RKO (cell line): ENCODE measurements at regions not wholly inside any gene's neighbourhood (a gene's known extent, or its start where the extent isn't known, plus 50 kb on each side); places are given as distances from the start of the nearest gene placed in this dataset.
"Not testable (repeated sequence)": the region's sequence is repeated elsewhere in the genome, so short reads cannot be mapped to it uniquely, and the experiment has no call there.

Experiments used
- DNase-seq: peaks from one replicate; pipeline ENCODE4 v3.0.0-alpha.2; 2016; ENCODE audit warnings: low spot score

- DNase-seq = not testable (repeated sequence)
These were observed 667.7 kb downstream of the FAM133A start for GRCh38 chrX:94341730-94342129.

GRCh38 chrX:94361241-94361640 is 687.2 kb downstream of the FAM133A start:
- DNase-seq = no peak

GRCh38 chrX:94365736-94366135 is 691.7 kb downstream of the FAM133A start:
- DNase-seq = no peak

- no peak for DNase-seq
These were observed 692.6 kb downstream of the FAM133A start for GRCh38 chrX:94366616-94367015.

GRCh38 chrX:94389044-94389443 is 715.0 kb downstream of the FAM133A start:
- DNase-seq = no peak

GRCh38 chrX:94400488-94400887 is 726.5 kb downstream of the FAM133A start:
- DNase-seq = no peak

- no peak for DNase-seq
These were observed 727.4 kb downstream of the FAM133A start for GRCh38 chrX:94401426-94401825.

GRCh38 chrX:94414746-94415145 is 740.7 kb downstream of the FAM133A start:
- DNase-seq = no peak

- DNase-seq = no peak
These were observed 744.1 kb downstream of the FAM133A start for GRCh38 chrX:94418065-94418464.

GRCh38 chrX:94424456-94424855 is 750.5 kb downstream of the FAM133A start:
- DNase-seq = no peak

GRCh38 chrX:94430091-94430490 is 756.1 kb downstream of the FAM133A start:
- no peak for DNase-seq

- DNase-seq = no peak
These were observed 761.8 kb downstream of the FAM133A start for GRCh38 chrX:94435799-94436198.

- no peak for DNase-seq
These were observed 780.2 kb downstream of the FAM133A start for GRCh38 chrX:94454159-94454558.

- no peak for DNase-seq
These were observed 780.6 kb downstream of the FAM133A start for GRCh38 chrX:94454606-94455005.

GRCh38 chrX:94455782-94456181 is 781.8 kb downstream of the FAM133A start:
- no peak for DNase-seq

- no peak for DNase-seq
These were observed 818.5 kb downstream of the FAM133A start for GRCh38 chrX:94492541-94492940.

- DNase-seq = no peak
These were observed 819.4 kb downstream of the FAM133A start for GRCh38 chrX:94493405-94493804.

- no peak for DNase-seq
These were observed 837.6 kb downstream of the FAM133A start for GRCh38 chrX:94511564-94511963.

- DNase-seq = no peak
These were observed 841.0 kb downstream of the FAM133A start for GRCh38 chrX:94515009-94515408.

- DNase-seq = peak; percentile 24
These were observed 850.9 kb downstream of the FAM133A start for GRCh38 chrX:94524867-94525266.

- peak; percentile 8 for DNase-seq
These were observed 871.7 kb downstream of the FAM133A start for GRCh38 chrX:94545722-94546121.

GRCh38 chrX:94551831-94552230 is 877.8 kb downstream of the FAM133A start:
- no peak for DNase-seq

GRCh38 chrX:94560930-94561329 is 886.9 kb downstream of the FAM133A start:
- DNase-seq = no peak

GRCh38 chrX:94576367-94577004 is 902.5 kb downstream of the FAM133A start:
- peak; percentile 8 for DNase-seq

GRCh38 chrX:94600077-94600476 is 926.1 kb downstream of the FAM133A start:
- no peak for DNase-seq
